Tongue (tissue), 1 donor: ENCODE measurements at regions not wholly inside any gene's neighbourhood (a gene's known extent, or its start where the extent isn't known, plus 50 kb on each side); places are given as distances from the start of the nearest gene placed in this dataset.

Experiments
- DNase-seq: peaks from one replicate; pipeline ENCODE4 v3.0.0-alpha.2; 2015

- DNase-seq = no peak
These were observed 284.4 kb upstream of the MON1B start for GRCh38 chr16:76906552-76906951.

GRCh38 chr16:76910931-76911330, 280.1 kb upstream of the MON1B start:
- DNase-seq = no peak

GRCh38 chr16:76913046-76913445, 277.9 kb upstream of the MON1B start:
- DNase-seq = no peak

GRCh38 chr16:76926042-76926441, 264.9 kb upstream of the MON1B start:
- DNase-seq = no peak

GRCh38 chr16:76926595-76926994, 264.4 kb upstream of the MON1B start:
- DNase-seq = peak; percentile 20

- no peak for DNase-seq
These were observed 259.8 kb upstream of the MON1B start for GRCh38 chr16:76931186-76931585.

GRCh38 chr16:76932541-76933211, 258.3 kb upstream of the MON1B start:
- no peak for DNase-seq

- DNase-seq = no peak
These were observed 250.7 kb upstream of the MON1B start for GRCh38 chr16:76940251-76940650.

GRCh38 chr16:76941113-76941512, 249.9 kb upstream of the MON1B start:
- DNase-seq = peak; percentile 31

- no peak for DNase-seq
These were observed 248.9 kb upstream of the MON1B start for GRCh38 chr16:76942089-76942488.

GRCh38 chr16:76943921-76944320, 247.1 kb upstream of the MON1B start:
- DNase-seq = peak; percentile 22

GRCh38 chr16:76946879-76947278, 244.1 kb upstream of the MON1B start:
- DNase-seq = peak; percentile 41

GRCh38 chr16:76947749-76948148, 243.2 kb upstream of the MON1B start:
- DNase-seq = peak; percentile 95

GRCh38 chr16:76955629-76956028, 235.4 kb upstream of the MON1B start:
- DNase-seq = no peak

- peak; percentile 6 for DNase-seq
These were observed 234.6 kb upstream of the MON1B start for GRCh38 chr16:76956394-76956793.

GRCh38 chr16:76956841-76957240, 234.1 kb upstream of the MON1B start:
- DNase-seq = no peak

- no peak for DNase-seq
These were observed 231.8 kb upstream of the MON1B start for GRCh38 chr16:76959166-76959565.

GRCh38 chr16:76963614-76964315, 227.2 kb upstream of the MON1B start:
- no peak for DNase-seq

- no peak for DNase-seq
These were observed 226.4 kb upstream of the MON1B start for GRCh38 chr16:76964464-76965154.

- DNase-seq = no peak
These were observed 220.8 kb upstream of the MON1B start for GRCh38 chr16:76970087-76970744.

GRCh38 chr16:76970745-76971099, 220.3 kb upstream of the MON1B start:
- no peak for DNase-seq

GRCh38 chr16:76976101-76976500, 214.9 kb upstream of the MON1B start:
- DNase-seq = no peak

GRCh38 chr16:76976756-76977155, 214.2 kb upstream of the MON1B start:
- DNase-seq = no peak
